GM18498 (cell line): ENCODE measurements at regions not wholly inside any gene's neighbourhood (a gene's known extent, or its start where the extent isn't known, plus 50 kb on each side); places are given as distances from the start of the nearest gene placed in this dataset.

Source experiments
- ATAC-seq: cut with Tn5 transposase; IDR thresholded peaks from one replicate; pipeline ENCODE4 v1.9.1; 2021; ENCODE audit warnings: mild to moderate bottlenecking, moderate library complexity; ENCODE audit not compliant: unreplicated experiment

DNA sequence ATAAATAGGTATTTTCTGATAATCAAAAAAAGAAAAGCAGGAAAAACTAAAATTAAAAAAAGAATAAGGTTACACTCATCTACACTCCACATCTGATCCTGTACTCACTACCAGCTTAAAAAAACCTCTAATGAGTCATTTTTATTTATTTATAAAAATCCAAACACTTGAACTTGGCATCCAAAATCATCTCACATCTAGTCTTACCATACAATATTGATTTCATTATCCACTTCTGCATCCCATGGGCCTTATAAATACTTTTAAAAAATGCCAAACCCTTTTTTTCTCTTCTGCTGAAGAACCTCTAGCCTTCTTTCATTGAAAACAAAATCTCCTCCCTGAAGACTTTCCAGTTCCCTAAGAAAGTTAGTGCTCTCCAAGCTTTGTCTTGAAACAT lies 109.7 kb downstream of the TMTC3 start:
- no peak for ATAC-seq

- no peak for ATAC-seq
Measured at GRCh38 chr12:88253371-88253978, 111.4 kb downstream of the TMTC3 start.

GRCh38 chr12:88255224-88255623 lies 113.1 kb downstream of the TMTC3 start:
- ATAC-seq, result no peak

DNA sequence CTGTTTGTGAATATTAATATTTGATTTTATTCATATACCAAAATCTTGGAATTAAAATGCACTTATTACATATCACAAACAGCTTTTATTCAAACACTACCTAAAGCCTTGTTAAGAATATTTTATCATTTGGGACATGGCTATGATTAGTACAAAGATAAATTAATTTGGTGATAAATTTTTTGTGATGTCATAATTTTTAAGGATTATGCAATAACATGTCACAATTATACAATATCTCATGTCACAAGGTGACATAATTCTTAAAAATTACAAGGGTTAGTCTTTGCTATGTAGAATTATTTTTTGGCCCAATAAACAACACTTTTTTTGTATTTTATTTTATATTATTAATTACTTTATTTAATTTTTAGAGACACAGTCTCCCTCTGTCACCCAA lies 113.7 kb downstream of the TMTC3 start:
- ATAC-seq, result no peak

DNA sequence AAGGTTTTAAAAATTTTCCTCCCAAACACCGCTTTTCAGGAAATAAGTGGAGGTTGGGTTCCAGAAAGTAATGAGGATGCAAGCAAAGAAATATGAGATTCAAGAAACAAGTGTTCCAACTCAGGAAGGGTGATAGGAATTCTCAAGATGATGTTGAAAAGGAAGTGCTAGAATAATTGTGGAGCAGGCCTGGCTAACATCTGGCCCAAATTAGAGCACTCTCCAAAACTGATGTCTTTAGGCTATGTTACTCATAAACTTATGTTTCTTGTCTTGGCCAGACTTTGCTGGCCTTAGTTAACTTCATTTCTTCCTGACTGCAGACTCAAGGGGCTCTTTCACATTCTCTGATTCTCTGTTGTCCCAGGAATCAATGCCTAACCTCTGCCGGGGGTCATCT lies 116.3 kb downstream of the TMTC3 start:
- no peak for ATAC-seq

DNA sequence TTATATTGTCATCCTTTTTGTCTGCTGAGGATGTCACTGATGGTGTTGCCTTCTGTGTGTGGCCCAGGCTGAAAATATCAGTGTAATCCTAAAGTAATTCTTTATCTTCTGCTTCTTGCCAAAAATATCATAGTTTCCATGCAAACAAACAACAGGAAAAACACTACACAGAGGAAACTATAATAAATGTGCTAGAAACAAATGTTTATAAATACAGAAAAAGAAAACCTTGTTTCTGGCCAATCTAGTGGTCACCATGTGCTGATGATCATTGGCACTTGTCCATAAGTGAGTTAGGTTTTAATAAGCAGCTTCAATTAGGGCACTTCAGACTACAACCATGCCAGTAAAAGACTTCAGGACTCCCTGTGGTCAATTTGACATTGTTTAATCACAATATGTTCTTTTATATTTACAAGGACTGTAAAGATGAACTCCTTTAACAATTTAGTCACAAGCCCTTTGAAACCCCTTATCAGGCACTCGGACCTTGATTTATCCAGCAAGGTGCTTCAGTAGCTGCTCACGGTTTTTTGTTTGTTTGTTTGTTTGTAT lies 124.8 kb downstream of the TMTC3 start:
- ATAC-seq, result no peak

DNA sequence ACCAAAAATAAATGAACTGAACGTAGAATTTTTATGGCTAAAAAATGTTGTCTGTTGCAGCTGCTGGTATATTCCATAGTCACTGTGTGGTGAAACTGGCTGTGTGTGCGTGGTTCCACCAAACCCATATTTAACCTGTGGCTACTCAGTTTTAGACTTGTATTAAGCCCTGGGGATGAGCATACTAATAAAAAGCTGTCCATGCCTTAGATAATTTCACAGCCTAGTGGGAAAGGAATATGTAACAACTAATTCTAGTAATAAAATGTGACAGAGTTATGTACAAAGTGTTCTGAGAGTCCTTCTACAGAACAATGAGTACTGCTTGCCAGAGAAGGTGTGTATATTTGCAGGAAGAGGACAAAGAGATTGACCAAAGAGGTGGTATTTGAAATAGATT lies 125.5 kb downstream of the TMTC3 start:
- ATAC-seq, result no peak

GRCh38 chr12:88272456-88272855 lies 130.3 kb downstream of the TMTC3 start:
- ATAC-seq, result no peak

DNA sequence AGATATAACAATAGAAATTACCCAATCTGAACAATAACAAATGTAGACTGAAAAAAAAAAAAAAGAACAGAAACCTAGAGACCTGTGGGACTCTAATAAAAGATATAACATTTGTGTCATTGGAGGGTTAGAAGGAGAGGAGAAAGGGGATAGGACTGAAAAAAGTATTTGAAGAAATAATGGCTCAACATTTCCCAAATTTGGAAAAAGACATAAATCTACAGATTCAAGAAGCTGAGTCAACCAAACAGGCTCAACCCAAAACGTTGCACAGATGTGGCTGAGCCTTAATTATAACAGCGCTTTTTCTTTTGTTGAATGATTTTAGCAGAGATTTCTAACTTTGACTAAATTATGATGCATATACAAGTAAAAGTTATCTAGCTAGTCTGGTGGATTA lies 131.3 kb downstream of the TMTC3 start:
- no peak for ATAC-seq

DNA sequence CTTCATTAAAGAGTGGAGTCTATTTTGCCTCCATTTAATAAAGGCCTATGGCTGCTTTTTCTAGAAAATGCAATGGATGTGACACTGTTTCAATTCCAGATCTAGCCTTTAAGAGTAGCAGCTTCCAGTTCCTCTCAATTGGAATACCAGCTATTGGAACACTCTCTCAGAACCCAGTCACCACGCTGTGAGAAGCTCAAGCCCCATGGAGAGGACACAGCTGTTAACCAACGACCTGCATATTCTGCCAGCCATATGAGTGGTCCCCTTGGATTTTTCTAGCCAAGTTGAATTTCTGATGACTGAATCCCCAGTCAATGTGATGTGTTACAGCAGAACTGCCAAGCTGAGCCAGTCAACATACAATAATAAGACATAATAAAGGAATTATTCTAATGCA lies 131.8 kb downstream of the TMTC3 start:
- no peak for ATAC-seq

- ATAC-seq, result no peak
Measured at GRCh38 chr12:88291498-88292131, 149.5 kb downstream of the TMTC3 start.

- ATAC-seq, result no peak
Measured at GRCh38 chr12:88298014-88298682, 156.0 kb downstream of the TMTC3 start.

GRCh38 chr12:88298761-88299242 lies 156.7 kb downstream of the TMTC3 start:
- peak; percentile 26 for ATAC-seq

- ATAC-seq, result peak; percentile 94
Measured at GRCh38 chr12:88299567-88300101, 157.5 kb downstream of the TMTC3 start.

DNA sequence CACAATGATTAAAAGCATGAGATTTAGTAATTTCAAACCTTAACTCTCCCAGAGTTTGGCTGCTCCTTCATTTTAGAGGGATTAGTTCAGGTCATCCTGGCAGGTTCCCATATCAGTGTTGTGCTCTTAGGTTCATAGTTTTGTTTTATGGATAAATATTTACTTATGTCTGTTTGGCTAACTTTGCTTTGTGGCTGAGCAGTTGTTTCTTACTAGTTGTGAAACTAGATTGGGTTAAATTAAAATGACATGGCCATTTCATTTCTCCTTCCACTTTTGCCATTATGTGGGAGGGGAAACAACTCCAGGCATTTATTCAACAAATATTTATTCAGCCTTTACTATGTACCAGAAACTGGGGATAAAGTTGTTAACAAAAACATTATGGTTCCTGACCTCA lies 158.8 kb downstream of the TMTC3 start:
- no peak for ATAC-seq

DNA sequence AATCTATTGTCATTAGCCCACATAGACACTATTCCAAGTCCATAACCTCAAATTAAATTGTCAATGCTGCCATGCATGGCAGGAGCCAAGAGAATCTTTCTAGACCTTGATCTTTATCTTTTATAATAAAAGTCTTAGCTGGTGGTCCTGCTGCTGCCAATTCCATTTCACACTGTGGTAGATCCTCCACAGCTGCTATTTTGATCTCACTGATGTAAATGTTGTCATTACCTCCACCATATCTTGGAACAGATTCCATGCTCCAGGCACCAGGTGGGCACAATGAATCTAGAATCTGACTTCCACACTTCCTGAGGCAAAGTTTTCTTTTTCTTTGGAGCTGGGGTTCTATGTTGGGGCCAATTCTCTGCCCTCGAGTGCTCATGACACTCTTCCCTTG lies 161.2 kb downstream of the TMTC3 start:
- ATAC-seq, result no peak

DNA sequence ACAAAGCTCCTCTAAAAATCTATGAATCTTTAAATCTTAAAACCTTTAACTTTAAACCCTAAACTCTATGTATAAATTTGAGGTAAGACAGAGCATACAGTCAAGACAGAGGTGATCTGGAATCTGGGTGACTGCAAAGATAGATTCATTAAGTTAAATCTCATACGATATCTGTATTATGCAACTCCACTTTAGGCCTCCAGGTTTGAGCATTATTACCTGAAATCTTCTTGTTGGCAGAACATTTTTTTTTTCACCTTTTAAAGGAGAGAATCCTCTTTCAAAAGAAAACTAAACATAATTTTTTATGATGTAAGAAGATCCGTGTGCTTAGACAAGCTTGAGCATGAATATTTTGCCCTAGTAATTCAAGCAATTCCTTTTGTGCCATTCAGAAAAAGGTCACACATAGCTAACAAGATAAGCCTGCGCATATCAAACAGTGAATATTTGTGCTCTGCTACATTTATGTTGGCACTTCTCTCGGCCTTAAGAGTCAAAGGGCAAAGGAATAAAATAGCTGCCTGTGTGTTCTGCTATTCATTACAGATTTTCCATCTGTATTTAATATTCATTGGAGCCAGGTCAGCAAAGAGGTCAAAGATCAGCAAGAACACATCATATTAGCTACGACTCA lies 163.3 kb downstream of the TMTC3 start:
- ATAC-seq, result no peak

DNA sequence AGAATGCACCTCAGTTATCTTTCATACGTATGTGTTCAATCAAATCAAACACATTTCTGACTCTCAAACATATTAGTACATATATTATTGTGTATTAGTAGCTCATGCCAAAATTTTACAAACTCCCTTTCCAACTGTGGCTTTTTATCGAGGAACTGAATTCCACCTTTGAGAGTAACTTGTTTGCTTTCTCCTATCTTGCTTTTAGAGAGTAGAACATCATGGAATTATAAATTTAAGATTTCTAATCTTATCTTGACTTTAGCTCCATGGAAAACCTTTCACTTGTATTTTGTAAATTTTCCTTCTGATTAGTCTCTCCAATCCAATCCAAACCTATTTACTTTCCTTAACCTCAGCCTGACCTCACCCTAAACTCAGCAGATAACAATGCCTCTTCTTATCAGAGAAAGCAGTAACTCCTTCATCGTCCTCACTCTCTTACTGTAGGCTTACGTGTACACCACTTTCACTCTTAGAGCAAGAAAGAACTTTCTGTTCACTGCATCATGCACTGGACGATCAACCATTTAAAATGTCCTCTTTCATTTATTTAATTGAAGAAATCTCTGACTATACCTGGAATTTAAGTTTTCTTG lies 164.5 kb downstream of the TMTC3 start:
- no peak for ATAC-seq

GRCh38 chr12:88307961-88308360 lies 165.9 kb downstream of the TMTC3 start:
- ATAC-seq, result no peak

DNA sequence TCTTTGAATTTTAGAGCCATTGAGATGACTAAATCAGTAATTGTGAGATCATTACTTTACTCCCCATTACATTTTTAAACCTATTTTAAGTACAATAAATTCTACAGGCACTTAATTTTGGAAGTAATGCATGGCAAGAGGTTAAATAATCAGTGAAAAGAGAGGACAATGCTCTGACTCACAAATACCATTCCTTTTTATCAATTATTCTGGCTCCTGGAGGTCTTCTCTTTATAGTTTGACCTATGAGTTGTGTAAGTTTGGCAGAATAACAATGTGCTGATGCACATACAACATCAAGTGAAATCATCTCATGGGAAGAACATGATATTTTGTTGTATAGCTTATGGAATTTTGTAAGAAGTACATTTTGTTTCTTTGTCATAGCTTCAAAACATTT lies 166.7 kb downstream of the TMTC3 start:
- ATAC-seq, result no peak

GRCh38 chr12:88309546-88309945 lies 167.4 kb downstream of the TMTC3 start:
- no peak for ATAC-seq
